Epithelial cell of proximal tubule (primary cell): ENCODE measurements at regions not wholly inside any gene's neighbourhood (a gene's known extent, or its start where the extent isn't known, plus 50 kb on each side); places are given as distances from the start of the nearest gene placed in this dataset.

ENCODE experiments used
- DNase-seq: peaks from one replicate; pipeline ENCODE4 v3.0.0-alpha.2; 2011; ENCODE audit warnings: low read depth
- H3K4me3 ChIP-seq: 2 replicates; pipeline ENCODE4 v1.5.1; 2011; ENCODE audit warnings: low read depth, mild to moderate bottlenecking, low read length
- CTCF ChIP-seq: conservative IDR thresholded peaks from 2 replicates; pipeline ENCODE4 v1.5.1; 2012; ENCODE audit warnings: low read depth, mild to moderate bottlenecking, low read length

DNA sequence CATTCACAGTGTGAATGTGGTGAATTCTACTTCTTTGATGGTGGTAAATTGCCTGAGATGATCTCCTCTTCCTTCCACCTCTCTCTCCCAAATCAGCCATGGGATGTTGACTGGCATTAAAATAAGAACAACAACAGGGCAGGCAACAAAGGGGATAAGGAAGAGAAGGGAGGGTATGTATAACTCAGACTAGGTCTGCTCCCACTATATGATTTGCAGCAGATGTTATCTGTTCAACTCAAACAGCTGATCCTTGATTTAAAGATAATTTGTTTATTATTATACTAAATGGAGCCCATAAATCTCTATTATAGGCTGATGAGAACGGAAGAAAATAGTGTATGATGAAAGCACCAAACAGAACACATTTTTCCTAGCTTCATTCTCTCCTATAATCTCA, 262.0 kb downstream of the BTBD3 start:
- DNase-seq, result no peak
- no peak overlapping the region for H3K4me3 ChIP-seq
- TF ChIP-seq CTCF, result no peak

GRCh38 chr20:12180107-12180661, 262.5 kb downstream of the BTBD3 start:
- DNase-seq, result no peak
- no peak for TF ChIP-seq CTCF
- no peak overlapping the region for H3K4me3 ChIP-seq

- no peak for DNase-seq
- TF ChIP-seq CTCF, result no peak
- H3K4me3 ChIP-seq, result no peak overlapping the region
Measured at GRCh38 chr20:12198281-12198680, 280.6 kb downstream of the BTBD3 start.

DNA sequence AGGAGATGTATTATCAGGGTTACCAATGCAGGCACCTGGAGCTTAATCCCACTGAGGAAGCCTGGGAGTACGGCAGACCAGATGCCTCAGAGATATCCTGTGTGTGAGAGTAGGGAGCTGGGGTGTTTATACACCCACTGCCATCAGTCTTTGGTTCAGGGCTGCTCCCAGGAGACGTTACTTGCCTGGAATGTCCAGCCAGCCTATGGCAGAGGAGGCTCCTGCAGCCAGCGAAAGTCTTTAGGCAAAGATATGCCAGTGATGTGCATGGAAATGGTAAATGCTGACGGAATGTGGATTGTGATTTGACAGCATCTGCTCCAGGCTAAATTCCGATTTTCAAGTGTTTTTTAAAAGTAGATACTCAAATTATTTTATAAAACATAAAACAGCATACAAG, 282.0 kb downstream of the BTBD3 start:
- H3K4me3 ChIP-seq, result no peak overlapping the region
- no peak for DNase-seq
- TF ChIP-seq CTCF, result no peak

GRCh38 chr20:12201289-12201991, 283.7 kb downstream of the BTBD3 start:
- DNase-seq, result no peak
- H3K4me3 ChIP-seq, result no peak overlapping the region
- no peak for TF ChIP-seq CTCF

DNA sequence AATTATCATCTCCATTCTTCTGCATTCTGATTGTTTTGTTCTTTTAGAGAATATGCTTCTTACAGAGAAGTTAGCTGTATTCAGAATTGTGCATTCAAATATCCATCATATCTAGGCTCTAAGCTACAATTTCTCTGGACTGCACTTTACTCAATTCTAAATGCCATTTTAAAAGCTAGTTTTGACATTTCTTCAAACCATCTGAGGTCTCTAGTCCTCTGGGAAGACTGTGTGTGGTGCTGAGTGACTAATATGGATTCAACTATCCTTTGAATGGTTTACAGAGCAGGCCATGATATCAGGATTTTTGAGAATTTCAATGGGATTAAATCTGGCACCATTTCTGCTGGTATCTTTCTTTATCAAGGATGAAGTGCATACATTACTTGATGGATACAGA, 285.7 kb downstream of the BTBD3 start:
- DNase-seq, result no peak
- no peak overlapping the region for H3K4me3 ChIP-seq
- TF ChIP-seq CTCF, result no peak

DNA sequence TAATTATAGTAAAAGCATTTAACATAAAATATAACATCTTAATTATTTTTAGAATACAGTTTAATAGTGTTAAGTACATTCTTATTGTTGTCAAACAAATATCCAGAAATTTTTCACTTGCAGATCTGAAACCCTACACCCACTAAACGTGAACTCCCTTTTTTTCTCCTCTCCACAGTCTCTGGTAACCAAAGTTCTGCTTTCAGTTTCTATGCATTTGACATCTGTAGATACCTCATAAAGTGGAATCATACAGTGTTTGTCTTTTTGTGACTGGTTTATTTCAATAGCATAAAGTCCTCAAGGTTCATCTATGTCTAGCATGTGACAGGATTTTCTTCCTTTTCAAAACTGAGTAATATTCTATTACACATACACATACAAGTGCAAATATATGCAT, 286.3 kb downstream of the BTBD3 start:
- TF ChIP-seq CTCF, result no peak

More for the DNA sequence above, 286.3 kb downstream of the BTBD3 start:
- no peak overlapping the region for H3K4me3 ChIP-seq
- no peak for DNase-seq
